Ovary (tissue), 3 donors: ENCODE measurements at regions not wholly inside any gene's neighbourhood (a gene's known extent, or its start where the extent isn't known, plus 50 kb on each side); places are given as distances from the start of the nearest gene placed in this dataset.

Experiments
- POLR2A ChIP-seq: fragments of 450-650 bp; IDR thresholded peaks from one replicate; pipeline ENCODE4 v1.6.1; 2017; ENCODE audit warnings: antibody characterized with exemption, mild to moderate bottlenecking, moderate library complexity
- TF ChIP-seq, protein P1 (sequence below), 3 donors: fragments of 450-650 bp in 2 of 3; fragments of 200-600 bp in 1 of 3; IDR thresholded peaks; one replicate each; pipeline versions ENCODE4 v1.5.1 to v1.8.0; 2016 to 2022; ENCODE audit warnings: antibody characterized with exemption in 3 of 3, mild to moderate bottlenecking in 1 of 3
- donor health status: DM: no; HTN: no; CAD: no.

DNA sequence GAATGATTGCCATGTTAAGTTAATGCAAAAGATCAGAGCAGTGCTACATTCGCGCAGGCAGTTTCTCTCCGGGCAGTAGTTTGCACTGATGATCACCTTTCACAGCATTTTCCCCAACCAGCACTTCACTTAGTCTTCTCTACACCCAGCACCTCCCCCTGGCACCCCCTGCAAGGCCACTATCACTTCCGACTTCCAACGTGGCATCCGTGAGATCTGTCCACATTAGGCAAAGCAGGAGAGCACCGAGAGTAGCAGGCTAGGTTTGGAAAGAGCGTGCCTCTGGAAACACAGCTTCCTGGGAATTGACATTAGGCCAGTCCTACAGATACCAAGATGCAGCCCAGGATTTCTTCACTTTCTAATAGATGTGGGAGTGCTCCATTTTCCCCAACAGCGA, 180.2 kb upstream of the CDIN1 start:
- TF ChIP-seq, protein P1, sequence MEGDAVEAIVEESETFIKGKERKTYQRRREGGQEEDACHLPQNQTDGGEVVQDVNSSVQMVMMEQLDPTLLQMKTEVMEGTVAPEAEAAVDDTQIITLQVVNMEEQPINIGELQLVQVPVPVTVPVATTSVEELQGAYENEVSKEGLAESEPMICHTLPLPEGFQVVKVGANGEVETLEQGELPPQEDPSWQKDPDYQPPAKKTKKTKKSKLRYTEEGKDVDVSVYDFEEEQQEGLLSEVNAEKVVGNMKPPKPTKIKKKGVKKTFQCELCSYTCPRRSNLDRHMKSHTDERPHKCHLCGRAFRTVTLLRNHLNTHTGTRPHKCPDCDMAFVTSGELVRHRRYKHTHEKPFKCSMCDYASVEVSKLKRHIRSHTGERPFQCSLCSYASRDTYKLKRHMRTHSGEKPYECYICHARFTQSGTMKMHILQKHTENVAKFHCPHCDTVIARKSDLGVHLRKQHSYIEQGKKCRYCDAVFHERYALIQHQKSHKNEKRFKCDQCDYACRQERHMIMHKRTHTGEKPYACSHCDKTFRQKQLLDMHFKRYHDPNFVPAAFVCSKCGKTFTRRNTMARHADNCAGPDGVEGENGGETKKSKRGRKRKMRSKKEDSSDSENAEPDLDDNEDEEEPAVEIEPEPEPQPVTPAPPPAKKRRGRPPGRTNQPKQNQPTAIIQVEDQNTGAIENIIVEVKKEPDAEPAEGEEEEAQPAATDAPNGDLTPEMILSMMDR (IDR thresholded peaks at IDR 0.05) = no peak
- TF ChIP-seq POLR2A = no peak
